Endothelial cell of hepatic sinusoid (primary cell): ENCODE measurements at regions not wholly inside any gene's neighbourhood (a gene's known extent, or its start where the extent isn't known, plus 50 kb on each side); places are given as distances from the start of the nearest gene placed in this dataset.
"Not testable (repeated sequence)": the region's sequence is repeated elsewhere in the genome, so short reads cannot be mapped to it uniquely, and the experiment has no call there.

Source experiments
- in situ Hi-C: cut with HindIII; loops from 2 replicates; pipeline ENCODE4 v1.10.0; 2017; ENCODE audit warnings: low sequenced_read_pairs

GRCh38 chr5:88092958-88093605 is 175.6 kb downstream of the TMEM161B start:
- in situ Hi-C loops = no loop called here

- in situ Hi-C loops = no loop called here
These were observed 176.3 kb downstream of the TMEM161B start for GRCh38 chr5:88092358-88092757.

- in situ Hi-C loops = no loop called here
These were observed 178.1 kb downstream of the TMEM161B start for GRCh38 chr5:88090506-88090905.

- in situ Hi-C loops = no loop called here
These were observed 178.8 kb downstream of the TMEM161B start for GRCh38 chr5:88089719-88090390.

- in situ Hi-C loops = no loop called here
These were observed 183.2 kb downstream of the TMEM161B start for GRCh38 chr5:88085462-88085861.

- in situ Hi-C loops = no loop called here
These were observed 186.8 kb downstream of the TMEM161B start for GRCh38 chr5:88081877-88082276.

- in situ Hi-C loops = no loop called here
These were observed 204.8 kb downstream of the TMEM161B start for GRCh38 chr5:88063813-88064212.

- in situ Hi-C loops = no loop called here
These were observed 208.5 kb downstream of the TMEM161B start for GRCh38 chr5:88060194-88060593.

- in situ Hi-C loops = no loop called here
These were observed 210.0 kb downstream of the TMEM161B start for GRCh38 chr5:88058625-88059024.

- in situ Hi-C loops = not testable (repeated sequence)
These were observed 216.2 kb downstream of the TMEM161B start for GRCh38 chr5:88052468-88052867.

GRCh38 chr5:88051148-88051547 is 217.5 kb downstream of the TMEM161B start:
- in situ Hi-C loops = no loop called here

- in situ Hi-C loops = no loop called here
These were observed 218.9 kb downstream of the TMEM161B start for GRCh38 chr5:88049737-88050136.

GRCh38 chr5:88049156-88049555 is 219.5 kb downstream of the TMEM161B start:
- in situ Hi-C loops = no loop called here

GRCh38 chr5:88045931-88046461 is 222.6 kb downstream of the TMEM161B start:
- in situ Hi-C loops = no loop called here

- in situ Hi-C loops = no loop called here
These were observed 223.5 kb downstream of the TMEM161B start for GRCh38 chr5:88045165-88045564.

- in situ Hi-C loops = no loop called here
These were observed 234.1 kb downstream of the TMEM161B start for GRCh38 chr5:88034520-88034919.

GRCh38 chr5:88033191-88033590 is 235.5 kb downstream of the TMEM161B start:
- in situ Hi-C loops = no loop called here

- in situ Hi-C loops = no loop called here
These were observed 239.6 kb downstream of the TMEM161B start for GRCh38 chr5:88029011-88029410.

GRCh38 chr5:88021141-88021540 is 247.5 kb downstream of the TMEM161B start:
- in situ Hi-C loops = no loop called here

GRCh38 chr5:88014984-88015383 is 253.7 kb downstream of the TMEM161B start:
- in situ Hi-C loops = not testable (repeated sequence)

- in situ Hi-C loops = no loop called here
These were observed 267.8 kb downstream of the TMEM161B start for GRCh38 chr5:88000877-88001276.

GRCh38 chr5:87997662-87998061 is 271.0 kb downstream of the TMEM161B start:
- in situ Hi-C loops = no loop called here
